ENCODE measurements at regions not wholly inside any gene's neighbourhood (a gene's known extent, or its start where the extent isn't known, plus 50 kb on each side); places are given as distances from the start of the nearest gene placed in this dataset.

GRCh38 chr2:83464444-83464843 lies 994.6 kb downstream of the SUCLG1 start:
- TF ChIP-seq CTCF (IDR thresholded peaks at IDR 0.05) (no peak), POLR2A (IDR thresholded peaks at IDR 0.05) (no peak)

Measured in heart left ventricle (tissue), 13 donors.